H1 (cell line): ENCODE measurements at regions not wholly inside any gene's neighbourhood (a gene's known extent, or its start where the extent isn't known, plus 50 kb on each side); places are given as distances from the start of the nearest gene placed in this dataset.

Experiments used
- CTCF ChIA-PET: fragments of 300-600 bp; sonication (Branson Sonifier 250); formaldehyde crosslinking; loops from one replicate; lab custom pipeline; 2021; ENCODE audit not compliant: partially characterized antibody; lab: Charles Lee
- POLR2A ChIA-PET: fragments of 300-600 bp; sonication (Branson Sonifier 250); formaldehyde crosslinking; loops from one replicate; lab custom pipeline; 2021; ENCODE audit warnings: inconsistent platforms; ENCODE audit not compliant: partially characterized antibody; lab: Charles Lee
- DNase-seq, 2 experiments: peaks; one replicate each; pipeline versions ENCODE4 v3.0.0 to v3.0.0-alpha.2; 2010 to 2022; ENCODE audit warnings: low spot score in 2 of 2, low read depth in 1 of 2, mixed read lengths in 1 of 2
- FAIRE-seq: peaks from 2 replicates; lab custom pipeline; 2011; peaks lifted over from hg19 to GRCh38; lab: Jason Lieb, UNC
- H2AFZ ChIP-seq: 2 replicates; pipeline ENCODE4 v1.8.1; 2012; ENCODE audit warnings: low read length, inconsistent platforms
- H2AK5ac ChIP-seq: 2 replicates; pipeline ENCODE4 v1.6.1; 2013; ENCODE audit warnings: low read depth, low read length
- H2BK120ac ChIP-seq: replicated peaks from 2 replicates; pipeline ENCODE3; 2013; ENCODE audit warnings: low read depth, low read length, inconsistent platforms
- H2BK12ac ChIP-seq: 2 replicates; pipeline ENCODE4 v1.6.1; 2013; ENCODE audit warnings: low read depth, low read length
- H2BK15ac ChIP-seq: 2 replicates; pipeline ENCODE4 v1.6.1; 2013; ENCODE audit warnings: low read length
- H2BK20ac ChIP-seq: 2 replicates; pipeline ENCODE4 v1.6.1; 2013; ENCODE audit warnings: low read length
- H2BK5ac ChIP-seq: 2 replicates; pipeline ENCODE4 v1.6.1; 2013; ENCODE audit warnings: low read depth, low read length
- H3K14ac ChIP-seq: 2 replicates; pipeline ENCODE4 v1.6.1; 2013; ENCODE audit warnings: inconsistent platforms; ENCODE audit not compliant: insufficient read length
- H3K18ac ChIP-seq: 2 replicates; pipeline ENCODE4 v1.6.1; 2013; ENCODE audit warnings: low read length; ENCODE audit errors: extremely low read depth
- H3K23ac ChIP-seq: 2 replicates; pipeline ENCODE4 v1.6.1; 2013; ENCODE audit warnings: inconsistent platforms; ENCODE audit not compliant: insufficient read length
- H3K23me2 ChIP-seq: 2 replicates; pipeline ENCODE4 v1.6.1; 2013; ENCODE audit warnings: low read depth, low read length
- H3K27ac ChIP-seq: 2 replicates; pipeline ENCODE4 v1.6.1; 2011; ENCODE audit warnings: low read depth, low read length, inconsistent platforms
- H3K27me3 ChIP-seq, 4 experiments: replicated peaks in 1 of 4; 1 replicate in 1 of 4; 2 replicates in 3 of 4; pipeline versions ENCODE4 v1.6.1 to v1.8.1; 2011 to 2013; ENCODE audit warnings: low read length in 3 of 4, mild to moderate bottlenecking in 3 of 4, inconsistent platforms in 2 of 4, mixed read lengths in 2 of 4, moderate library complexity in 1 of 4; ENCODE audit not compliant: control insufficient read depth in 3 of 4, insufficient read depth in 3 of 4; ENCODE audit errors: extremely low read depth in 1 of 4
- H3K36me3 ChIP-seq, 4 experiments: 2 replicates each; pipeline versions ENCODE4 v1.6.1 to v1.8.1; 2011 to 2013; ENCODE audit warnings: mild to moderate bottlenecking in 4 of 4, low read length in 3 of 4, moderate library complexity in 2 of 4, control low read depth in 1 of 4, inconsistent platforms in 1 of 4; ENCODE audit not compliant: insufficient read depth in 4 of 4, control insufficient read depth in 2 of 4
- H3K4ac ChIP-seq: replicated peaks from 2 replicates; pipeline ENCODE3; 2013; ENCODE audit warnings: low read length, low read depth, mixed read lengths, inconsistent platforms; ENCODE audit not compliant: insufficient read length
- H3K4me1 ChIP-seq, 4 experiments: replicated peaks in 1 of 4; 1 replicate in 1 of 4; 2 replicates in 3 of 4; pipeline versions ENCODE4 v1.6.1 to v1.8.1; 2011 to 2013; ENCODE audit warnings: low read length in 3 of 4, inconsistent platforms in 2 of 4, mixed read lengths in 1 of 4; ENCODE audit not compliant: insufficient read depth in 4 of 4, control insufficient read depth in 3 of 4
- H3K4me2 ChIP-seq, 2 experiments: 2 replicates each; pipeline versions ENCODE4 v1.6.1 to v1.8.1; 2011 to 2013; ENCODE audit warnings: low read depth in 2 of 2, low read length in 2 of 2, control low read depth in 1 of 2, inconsistent platforms in 1 of 2, mild to moderate bottlenecking in 1 of 2; ENCODE audit not compliant: insufficient read depth in 1 of 2
- H3K4me3 ChIP-seq, 4 experiments: fragments of 200-600, 300-600 bp in 1 of 4; sonication (generic), shearing (Covaris generic), sonication (Bioruptor Twin) in 1 of 4; 2 replicates each; pipeline versions ENCODE4 v1.5.1 to v1.8.1; 2011 to 2016; ENCODE audit warnings: low read length in 4 of 4, low read depth in 3 of 4, control low read depth in 2 of 4, inconsistent platforms in 2 of 4, mild to moderate bottlenecking in 2 of 4, mixed read lengths in 1 of 4, moderate library complexity in 1 of 4; ENCODE audit not compliant: insufficient read depth in 2 of 4; ENCODE audit errors: extremely low read depth in 1 of 4
- H3K56ac ChIP-seq: replicated peaks from 2 replicates; pipeline ENCODE3; 2013; ENCODE audit warnings: low read depth, mild to moderate bottlenecking, mixed read lengths, low read length, inconsistent platforms; ENCODE audit not compliant: insufficient read length
- H3K79me1 ChIP-seq: 2 replicates; pipeline ENCODE4 v1.6.1; 2013; ENCODE audit warnings: low read depth, low read length, control low read depth
- H3K79me2 ChIP-seq, 2 experiments: 2 replicates each; pipeline versions ENCODE4 v1.6.1 to v1.8.1; 2012 to 2013; ENCODE audit warnings: low read length in 2 of 2, mild to moderate bottlenecking in 2 of 2, inconsistent platforms in 1 of 2; ENCODE audit not compliant: insufficient read depth in 2 of 2, control insufficient read depth in 1 of 2
- H3K9ac ChIP-seq, 4 experiments: replicated peaks in 1 of 4; 1 replicate in 1 of 4; 2 replicates in 3 of 4; pipeline versions ENCODE4 v1.6.1 to v1.8.1; 2011 to 2013; ENCODE audit warnings: low read depth in 3 of 4, low read length in 3 of 4, control low read depth in 2 of 4, mild to moderate bottlenecking in 2 of 4, moderate library complexity in 2 of 4, inconsistent platforms in 1 of 4; ENCODE audit errors: extremely low read depth in 1 of 4
- H3K9me3 ChIP-seq, 2 experiments: 2 replicates each; pipeline versions ENCODE4 v1.6.1 to v1.8.1; 2012 to 2013; ENCODE audit warnings: mild to moderate bottlenecking in 2 of 2, moderate library complexity in 2 of 2, control low read depth in 1 of 2, inconsistent platforms in 1 of 2, low read depth in 1 of 2, low read length in 1 of 2, mixed read lengths in 1 of 2; ENCODE audit not compliant: insufficient read depth in 2 of 2
- H4K20me1 ChIP-seq, 2 experiments: replicated peaks in 1 of 2; 2 replicates each; pipeline versions ENCODE3 to v1.8.1; 2011 to 2013; ENCODE audit warnings: inconsistent platforms in 2 of 2, low read length in 2 of 2, mild to moderate bottlenecking in 1 of 2; ENCODE audit not compliant: insufficient read depth in 2 of 2, control insufficient read depth in 1 of 2
- H4K5ac ChIP-seq: 2 replicates; pipeline ENCODE4 v1.6.1; 2013; ENCODE audit warnings: low read length, low read depth, mixed read lengths, inconsistent platforms; ENCODE audit not compliant: insufficient read length
- H4K8ac ChIP-seq: 2 replicates; pipeline ENCODE4 v1.8.0; 2013; ENCODE audit warnings: mild to moderate bottlenecking, moderate library complexity, low read length, inconsistent platforms; ENCODE audit not compliant: insufficient read depth; ENCODE audit errors: extremely low read depth
- H4K91ac ChIP-seq: replicated peaks from 2 replicates; pipeline ENCODE3; 2013; ENCODE audit warnings: low read length, mixed read lengths, inconsistent platforms; ENCODE audit not compliant: insufficient read length
- CHD1 ChIP-seq: IDR thresholded peaks from 2 replicates; pipeline ENCODE4 v1.6.1; 2012; ENCODE audit warnings: low read depth, low read length, improper control_type of control experiment
- CTBP2 ChIP-seq: IDR thresholded peaks from 2 replicates; pipeline ENCODE4 v1.7.0; 2011; ENCODE audit warnings: borderline replicate concordance, mild to moderate bottlenecking, moderate library complexity, mixed read lengths, low read length; ENCODE audit not compliant: insufficient read depth, insufficient read length
- EP300 ChIP-seq, 2 experiments: IDR thresholded peaks; 1 replicate in 1 of 2; 2 replicates in 1 of 2; pipeline ENCODE4 v1.6.1; 2011 to 2012; ENCODE audit warnings: low read depth in 2 of 2, low read length in 2 of 2, mild to moderate bottlenecking in 2 of 2, borderline replicate concordance in 1 of 2, inconsistent platforms in 1 of 2, moderate library complexity in 1 of 2
- FOSL1 ChIP-seq: IDR thresholded peaks from 2 replicates; pipeline ENCODE4 v1.6.1; 2011; ENCODE audit warnings: mild to moderate bottlenecking, low read depth, low read length, moderate library complexity; ENCODE audit not compliant: insufficient read depth
- GABPA ChIP-seq: IDR thresholded peaks from 2 replicates; pipeline ENCODE4 v1.6.1; 2011; ENCODE audit warnings: mild to moderate bottlenecking, low read length, moderate library complexity, borderline replicate concordance; ENCODE audit not compliant: insufficient read depth
- POLR2A ChIP-seq, 2 experiments: IDR thresholded peaks; 1 replicate in 1 of 2; 2 replicates in 1 of 2; pipeline ENCODE4 v1.6.1; 2011; ENCODE audit warnings: low read depth in 2 of 2, low read length in 2 of 2, mild to moderate bottlenecking in 2 of 2; ENCODE audit errors: control extremely low read depth in 1 of 2
- POLR2AphosphoS5 ChIP-seq: IDR thresholded peaks from 2 replicates; pipeline ENCODE4 v1.6.1; 2011; ENCODE audit warnings: low read depth, low read length
- SIN3A ChIP-seq, 2 experiments: IDR thresholded peaks in 1 of 2; conservative IDR thresholded peaks in 1 of 2; 2 replicates each; pipeline ENCODE4 v1.6.1; 2011 to 2012; ENCODE audit warnings: low read length in 2 of 2, improper control_type of control experiment in 1 of 2, low read depth in 1 of 2, mild to moderate bottlenecking in 1 of 2
- SP2 ChIP-seq: IDR thresholded peaks from 2 replicates; pipeline ENCODE4 v1.6.1; 2012; ENCODE audit warnings: mild to moderate bottlenecking, low read length, inconsistent platforms
- TBP ChIP-seq: IDR thresholded peaks from 2 replicates; pipeline ENCODE4 v1.6.1; 2011; ENCODE audit warnings: low read depth, low read length, improper control_type of control experiment
- TEAD4 ChIP-seq: IDR thresholded peaks from 2 replicates; pipeline ENCODE4 v1.6.1; 2012; ENCODE audit warnings: low read depth, low read length, inconsistent platforms, mixed read lengths
- USF2 ChIP-seq: IDR thresholded peaks from 2 replicates; pipeline ENCODE4 v1.6.1; 2011; ENCODE audit warnings: low read length, improper control_type of control experiment
- WGBS, 2 experiments: shearing (Covaris generic) in 1 of 2; methylation state at CpG; one replicate each; pipeline versions ENCODE4 v1.1.6 to v1.1.7; 2013 to 2015; ENCODE audit warnings: low lambda C conversion rate in 2 of 2, mixed read lengths in 2 of 2, inconsistent platforms in 1 of 2, low coverage in 1 of 2, missing lambda C conversion rate in 1 of 2; ENCODE audit not compliant: insufficient replicate concordance in 2 of 2, insufficient coverage in 1 of 2, insufficient read length in 1 of 2; ENCODE audit errors: extremely low coverage in 1 of 2, missing lambda C conversion rate in 1 of 2; 5-methylcytosine and 5-hydroxymethylcytosine counted together
- TF ChIP-seq, protein P1 (sequence below): IDR thresholded peaks from 2 replicates; pipeline ENCODE4 v1.6.1; 2012; ENCODE audit warnings: inconsistent platforms

DNA sequence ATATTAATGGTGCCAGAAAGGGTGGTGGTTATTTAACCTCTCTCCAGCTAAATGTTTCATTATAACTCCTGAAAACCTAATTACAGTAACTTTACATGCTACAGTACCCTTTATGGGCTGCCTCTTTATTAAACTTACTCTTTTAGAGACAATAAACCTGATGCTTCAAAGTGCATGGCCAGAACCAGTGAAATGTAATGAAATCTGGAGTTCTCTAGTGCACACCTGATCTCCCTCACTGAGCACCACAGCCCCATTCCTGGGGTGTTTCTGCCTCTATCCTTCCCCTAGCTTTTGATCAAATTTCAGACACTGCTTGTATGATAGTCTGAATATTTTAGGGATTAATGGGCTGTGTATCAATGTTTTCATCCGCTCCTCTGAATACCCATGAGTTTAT, 306.5 kb upstream of the WWC1 start:
- Histone ChIP-seq H2BK15ac (no peak overlapping the region), H3K56ac (no peak overlapping the region), H3K23me2 (0 out of 2 replicates have a peak, but pooled peaks cover 1% of the 10 kb centered on the region), H3K9me3 (no peaks in the 10 kb centered on the region), H3K23ac (no peak overlapping the region), H3K27me3 (no peaks in the 10 kb centered on the region), H4K20me1 (no peaks in the 10 kb centered on the region), H3K9ac (no peak overlapping the region), H3K14ac (no peak overlapping the region), H3K18ac (no peak overlapping the region), H3K4ac (no peak overlapping the region), H3K36me3 (no peaks in the 10 kb centered on the region), H4K5ac (no peak overlapping the region), H2BK5ac (no peak overlapping the region), H3K79me2 (no peaks in the 10 kb centered on the region), H2BK20ac (no peak overlapping the region), H3K79me1 (no peaks in the 10 kb centered on the region), H2BK12ac (no peak overlapping the region), H3K4me2 (no peak overlapping the region), H2AK5ac (no peak overlapping the region), H3K4me1 (peaks cover 2 to 10% (median 5%) of the 10 kb centered on the region in 4 experiments; a peak in 4 of 7 replicates), H4K91ac (no peak overlapping the region), H2BK120ac (no peak overlapping the region), H3K27ac (no peak overlapping the region), H3K4me3 (no peak overlapping the region), H2AFZ (no peak overlapping the region), H4K8ac (no peak overlapping the region)
- DNase-seq (no peak), FAIRE-seq (no peak)
- 90% methylated on average over 1 of the region's 1 CpG; no CpG with 5 or more reads in 1 of the 2 experiments for WGBS, 2 experiments
- CTCF ChIA-PET: no interaction called here
- POLR2A ChIA-PET: no interaction called here
- TF ChIP-seq SIN3A (conservative IDR thresholded peaks at IDR 0.05 in 1 of 2, IDR thresholded peaks at IDR 0.05 in 1 of 2; ENCODE audit: low read depth in 1 of 2, low read length in 2 of 2) (no peak), CHD1 (no peak), GABPA (no peak), USF2 (no peak), EP300 (IDR thresholded peaks at IDR 0.05; ENCODE audit: borderline replicate concordance in 1 of 2, low read depth in 2 of 2, low read length in 2 of 2) (no peak), POLR2A (IDR thresholded peaks at IDR 0.05; ENCODE audit: control extremely low read depth in 1 of 2, low read depth in 2 of 2, low read length in 2 of 2) (no peak), TEAD4 (no peak), POLR2AphosphoS5 (no peak), SP2 (no peak), FOSL1 (no peak), CTBP2 (no peak), TBP (no peak)
- TF ChIP-seq, protein P1, sequence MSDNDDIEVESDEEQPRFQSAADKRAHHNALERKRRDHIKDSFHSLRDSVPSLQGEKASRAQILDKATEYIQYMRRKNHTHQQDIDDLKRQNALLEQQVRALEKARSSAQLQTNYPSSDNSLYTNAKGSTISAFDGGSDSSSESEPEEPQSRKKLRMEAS: no peak
